ENCODE measurements at regions not wholly inside any gene's neighbourhood (a gene's known extent, or its start where the extent isn't known, plus 50 kb on each side); places are given as distances from the start of the nearest gene placed in this dataset.
"Not testable (repeated sequence)": the region's sequence is repeated elsewhere in the genome, so short reads cannot be mapped to it uniquely, and the experiment has no call there.

GRCh38 chr6:140156131-140156530 is 781.7 kb upstream of the CITED2 start:
- H3K27ac Mint-ChIP-seq, result no peak overlapping the region
- peaks cover 16% of the 10 kb centered on the region; the same call in 1 of the 2 replicates for H3K9me3 Mint-ChIP-seq
- DNase-seq, result no peak
- no peaks in the 10 kb centered on the region for H3K27me3 Mint-ChIP-seq (ENCODE audit: insufficient read depth)
- no peak overlapping the region for H3K4me3 Mint-ChIP-seq
- no peak for TF ChIP-seq CTCF (IDR thresholded peaks at IDR 0.05)
- H3K36me3 Mint-ChIP-seq (ENCODE audit: low read depth), result peaks cover 23% of the 10 kb centered on the region
- H3K4me1 Mint-ChIP-seq (ENCODE audit: low read depth), result peaks cover 12% of the 10 kb centered on the region

DNA sequence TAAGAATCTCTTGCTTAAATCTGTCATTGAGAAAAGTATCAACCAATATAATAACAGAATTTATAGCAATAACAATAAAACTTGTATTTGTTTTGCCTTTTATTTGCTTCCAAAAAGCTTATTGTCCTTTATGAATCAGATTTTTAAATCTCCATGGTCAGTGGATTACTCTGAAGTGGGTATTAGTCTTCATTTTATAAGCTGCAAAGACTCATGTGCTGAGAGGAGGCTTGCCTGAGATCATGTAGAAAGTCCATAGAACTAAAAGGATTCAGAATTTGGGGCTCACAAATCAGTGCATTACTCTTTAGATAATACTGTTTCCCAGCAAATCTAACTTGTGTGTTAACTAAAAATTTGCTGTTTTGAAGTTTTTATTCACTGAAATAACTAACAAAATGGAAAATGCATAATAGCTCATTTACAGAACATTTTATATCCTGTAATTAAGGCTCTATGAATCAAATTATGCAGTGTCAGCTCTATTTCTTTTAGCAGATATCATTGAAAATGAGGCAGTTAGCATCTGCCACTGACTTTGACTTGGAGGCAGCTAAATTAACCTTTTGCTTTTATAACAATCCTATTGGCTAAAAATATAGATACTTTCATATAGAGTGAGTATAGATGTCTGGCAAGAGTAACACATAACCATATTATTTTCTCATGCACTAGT is 781.1 kb upstream of the CITED2 start:
- Mint-ChIP-seq H3K9me3 (peaks cover 16% of the 10 kb centered on the region; the same call in 1 of the 2 replicates), H3K4me1 (ENCODE audit: low read depth) (peaks cover 12% of the 10 kb centered on the region), H3K27me3 (ENCODE audit: insufficient read depth) (no peaks in the 10 kb centered on the region), H3K36me3 (ENCODE audit: low read depth) (peaks cover 23% of the 10 kb centered on the region), H3K4me3 (no peak overlapping the region), H3K27ac (no peak overlapping the region)
- no peak for DNase-seq
- no peak for TF ChIP-seq CTCF (IDR thresholded peaks at IDR 0.05)

- DNase-seq, result no peak
- H3K4me1 Mint-ChIP-seq (ENCODE audit: low read depth), result peaks cover 12% of the 10 kb centered on the region
- TF ChIP-seq CTCF (IDR thresholded peaks at IDR 0.05), result no peak
- H3K27ac Mint-ChIP-seq, result no peak overlapping the region
- peaks cover 35% of the 10 kb centered on the region for H3K36me3 Mint-ChIP-seq (ENCODE audit: low read depth)
- no peaks in the 10 kb centered on the region for H3K27me3 Mint-ChIP-seq (ENCODE audit: insufficient read depth)
- peaks cover 21% of the 10 kb centered on the region for H3K9me3 Mint-ChIP-seq
- H3K4me3 Mint-ChIP-seq, result no peak overlapping the region
Observed at GRCh38 chr6:140153703-140154102, 779.3 kb upstream of the CITED2 start.

- H3K27ac Mint-ChIP-seq; H3K4me1 Mint-ChIP-seq (ENCODE audit: low read depth); DNase-seq; H3K27me3 Mint-ChIP-seq (ENCODE audit: insufficient read depth); H3K4me3 Mint-ChIP-seq: not testable (repeated sequence)
- peaks cover 19% of the 10 kb centered on the region for H3K9me3 Mint-ChIP-seq
- H3K36me3 Mint-ChIP-seq (ENCODE audit: low read depth), result peaks cover 23% of the 10 kb centered on the region
Observed at GRCh38 chr6:140147825-140148814, 773.7 kb upstream of the CITED2 start.

- no peaks in the 10 kb centered on the region; the same call in 1 of the 2 replicates for H3K36me3 Mint-ChIP-seq (ENCODE audit: low read depth)
- H3K27me3 Mint-ChIP-seq (ENCODE audit: insufficient read depth), result no peaks in the 10 kb centered on the region; the same call in none of the 2 replicates
- H3K9me3 Mint-ChIP-seq, result no peaks in the 10 kb centered on the region
- TF ChIP-seq CTCF (IDR thresholded peaks at IDR 0.05), result no peak
- no peak for DNase-seq
- H3K4me1 Mint-ChIP-seq (ENCODE audit: low read depth), result peaks cover 7% of the 10 kb centered on the region
- no peak overlapping the region for H3K4me3 Mint-ChIP-seq
- no peak overlapping the region for H3K27ac Mint-ChIP-seq
Observed at GRCh38 chr6:140140891-140141290, 766.4 kb upstream of the CITED2 start.

Measured in HFFc6 (cell line).